AG09309 (cell line): ENCODE measurements at regions not wholly inside any gene's neighbourhood (a gene's known extent, or its start where the extent isn't known, plus 50 kb on each side); places are given as distances from the start of the nearest gene placed in this dataset.
"Not testable (repeated sequence)": the region's sequence is repeated elsewhere in the genome, so short reads cannot be mapped to it uniquely, and the experiment has no call there.

Source experiments
- DNase-seq: peaks from one replicate; pipeline ENCODE4 v3.0.0-alpha.2; 2010; ENCODE audit warnings: low read depth
- H3K4me3 ChIP-seq: 2 replicates; pipeline ENCODE4 v1.5.1; 2011; ENCODE audit warnings: mild to moderate bottlenecking, low read depth, low read length, moderate library complexity; ENCODE audit not compliant: control insufficient read depth
- TF ChIP-seq, protein P1 (sequence below): IDR thresholded peaks from 2 replicates; pipeline ENCODE4 v1.5.1; 2011; ENCODE audit warnings: mild to moderate bottlenecking, low read depth, low read length, inconsistent platforms; ENCODE audit not compliant: insufficient read depth, control insufficient read depth; ENCODE audit errors: missing control alignments

- H3K4me3 ChIP-seq = no peak overlapping the region
- TF ChIP-seq, protein P1, sequence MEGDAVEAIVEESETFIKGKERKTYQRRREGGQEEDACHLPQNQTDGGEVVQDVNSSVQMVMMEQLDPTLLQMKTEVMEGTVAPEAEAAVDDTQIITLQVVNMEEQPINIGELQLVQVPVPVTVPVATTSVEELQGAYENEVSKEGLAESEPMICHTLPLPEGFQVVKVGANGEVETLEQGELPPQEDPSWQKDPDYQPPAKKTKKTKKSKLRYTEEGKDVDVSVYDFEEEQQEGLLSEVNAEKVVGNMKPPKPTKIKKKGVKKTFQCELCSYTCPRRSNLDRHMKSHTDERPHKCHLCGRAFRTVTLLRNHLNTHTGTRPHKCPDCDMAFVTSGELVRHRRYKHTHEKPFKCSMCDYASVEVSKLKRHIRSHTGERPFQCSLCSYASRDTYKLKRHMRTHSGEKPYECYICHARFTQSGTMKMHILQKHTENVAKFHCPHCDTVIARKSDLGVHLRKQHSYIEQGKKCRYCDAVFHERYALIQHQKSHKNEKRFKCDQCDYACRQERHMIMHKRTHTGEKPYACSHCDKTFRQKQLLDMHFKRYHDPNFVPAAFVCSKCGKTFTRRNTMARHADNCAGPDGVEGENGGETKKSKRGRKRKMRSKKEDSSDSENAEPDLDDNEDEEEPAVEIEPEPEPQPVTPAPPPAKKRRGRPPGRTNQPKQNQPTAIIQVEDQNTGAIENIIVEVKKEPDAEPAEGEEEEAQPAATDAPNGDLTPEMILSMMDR = no peak
- DNase-seq = no peak
Observed at GRCh38 chr21:31425138-31425537, 81.1 kb upstream of the TIAM1 start.

GRCh38 chr21:31424058-31424457, 80.0 kb upstream of the TIAM1 start:
- DNase-seq = no peak
- TF ChIP-seq, protein P1 = no peak
- H3K4me3 ChIP-seq = no peak overlapping the region

GRCh38 chr21:31420988-31421387, 76.9 kb upstream of the TIAM1 start:
- DNase-seq = no peak
- TF ChIP-seq, protein P1 = no peak
- H3K4me3 ChIP-seq = no peak overlapping the region

DNA sequence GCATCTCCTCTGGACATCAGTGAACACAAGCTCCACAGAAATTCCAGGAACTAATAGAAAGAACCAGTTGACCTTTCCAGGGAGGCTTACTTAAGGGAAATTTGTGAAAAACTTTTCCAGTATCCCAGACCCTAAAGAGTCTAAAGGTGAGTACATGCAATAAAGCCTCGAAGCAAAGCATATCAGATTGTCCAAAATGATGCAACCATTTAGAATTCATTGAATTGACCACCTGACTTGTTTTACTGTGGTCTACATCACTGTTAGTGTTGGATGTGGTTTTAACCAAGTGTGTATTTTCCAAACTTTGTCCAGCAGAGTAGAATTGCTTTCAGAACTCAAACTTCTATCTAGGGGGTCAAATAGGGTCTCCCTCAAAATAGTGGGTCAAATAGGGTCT, 76.3 kb upstream of the TIAM1 start:
- no peak overlapping the region for H3K4me3 ChIP-seq
- no peak for DNase-seq
- TF ChIP-seq, protein P1 = no peak

DNA sequence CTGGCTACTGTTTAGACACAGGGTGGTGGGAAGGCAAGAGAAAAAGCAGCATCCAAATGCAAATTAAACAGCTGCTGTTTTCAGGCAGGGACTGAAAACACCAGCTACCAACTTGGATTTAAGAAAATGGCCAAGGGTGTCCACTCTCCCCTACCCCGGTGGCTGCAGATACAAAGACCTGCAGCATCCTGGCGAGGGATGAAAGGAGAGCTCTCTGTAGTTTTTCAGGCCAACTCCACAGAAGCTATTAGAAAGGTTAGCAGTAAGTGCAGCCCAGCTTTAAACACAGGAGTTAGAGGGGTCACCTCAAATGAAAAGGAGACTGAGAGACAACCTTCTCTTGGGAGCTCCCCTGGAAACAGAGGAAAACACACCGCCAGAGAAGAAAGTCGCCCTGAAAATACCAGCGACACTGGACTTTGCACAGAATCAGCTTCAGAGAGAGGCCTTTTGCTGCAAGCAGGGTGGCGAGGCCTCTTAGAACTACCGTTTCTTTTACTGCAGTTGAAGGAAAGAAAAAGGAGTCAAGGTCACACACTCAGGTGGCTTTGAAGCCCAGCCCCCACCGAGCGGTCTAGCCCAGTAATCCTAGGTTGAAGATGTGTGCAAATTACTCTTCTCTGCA, 74.4 kb upstream of the TIAM1 start:
- TF ChIP-seq, protein P1 = no peak
- no peak for DNase-seq

GRCh38 chr21:31417214-31417613, 73.2 kb upstream of the TIAM1 start:
- not testable (repeated sequence) for H3K4me3 ChIP-seq, DNase-seq

More for the DNA sequence above, 74.4 kb upstream of the TIAM1 start:
- no peak overlapping the region for H3K4me3 ChIP-seq

DNA sequence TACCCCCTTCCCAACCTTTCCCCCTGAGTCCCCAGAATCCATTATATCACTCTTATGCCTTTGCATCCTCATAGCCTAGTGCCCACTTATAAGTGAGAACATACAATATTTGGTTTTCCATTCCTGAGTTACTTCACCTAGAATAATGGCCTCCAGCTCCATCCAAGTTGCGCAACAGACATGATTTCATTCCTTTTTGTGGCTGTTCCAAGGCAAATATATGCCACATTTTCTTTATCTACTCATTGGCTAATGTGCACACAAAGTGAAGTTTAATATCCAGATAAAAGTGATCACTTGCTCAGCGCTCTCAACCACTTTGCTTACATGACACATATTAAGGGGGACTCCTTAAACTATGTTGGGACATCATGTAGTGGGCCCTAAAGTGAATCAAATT, 72.4 kb upstream of the TIAM1 start:
- no peak for DNase-seq
- TF ChIP-seq, protein P1 = no peak
- no peak overlapping the region for H3K4me3 ChIP-seq
